ENCODE measurements at regions not wholly inside any gene's neighbourhood (a gene's known extent, or its start where the extent isn't known, plus 50 kb on each side); places are given as distances from the start of the nearest gene placed in this dataset.

GRCh38 chr2:150572194-150572766 is 84.8 kb upstream of the RND3 start:
- no peak for DNase-seq (ENCODE audit: extremely low read depth, low read depth)

- DNase-seq (ENCODE audit: extremely low read depth, low read depth): no peak
These were observed 83.7 kb upstream of the RND3 start for GRCh38 chr2:150571121-150571520.

- no peak for DNase-seq (ENCODE audit: extremely low read depth, low read depth)
These were observed 83.2 kb upstream of the RND3 start for GRCh38 chr2:150570712-150571111.

DNA sequence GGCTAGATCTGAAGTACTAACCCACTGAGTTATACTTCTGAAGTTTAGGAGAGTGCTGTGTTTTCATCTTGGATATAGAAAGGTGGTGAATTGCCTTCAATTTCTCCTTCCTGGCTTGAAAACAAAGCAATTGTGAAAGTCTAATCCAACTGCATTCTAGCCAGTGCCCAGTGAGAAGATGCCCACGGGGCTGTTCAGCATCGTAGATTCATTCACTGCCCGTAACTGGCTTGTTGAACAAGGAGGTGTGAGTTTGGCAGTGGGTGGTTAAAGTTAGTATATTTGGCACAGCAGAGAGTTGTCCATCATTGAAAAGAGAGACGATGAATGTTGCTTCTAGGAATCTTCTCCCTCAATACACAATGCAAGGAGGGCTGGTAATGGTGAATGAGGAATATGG is 82.3 kb upstream of the RND3 start:
- DNase-seq (ENCODE audit: extremely low read depth, low read depth): no peak

DNA sequence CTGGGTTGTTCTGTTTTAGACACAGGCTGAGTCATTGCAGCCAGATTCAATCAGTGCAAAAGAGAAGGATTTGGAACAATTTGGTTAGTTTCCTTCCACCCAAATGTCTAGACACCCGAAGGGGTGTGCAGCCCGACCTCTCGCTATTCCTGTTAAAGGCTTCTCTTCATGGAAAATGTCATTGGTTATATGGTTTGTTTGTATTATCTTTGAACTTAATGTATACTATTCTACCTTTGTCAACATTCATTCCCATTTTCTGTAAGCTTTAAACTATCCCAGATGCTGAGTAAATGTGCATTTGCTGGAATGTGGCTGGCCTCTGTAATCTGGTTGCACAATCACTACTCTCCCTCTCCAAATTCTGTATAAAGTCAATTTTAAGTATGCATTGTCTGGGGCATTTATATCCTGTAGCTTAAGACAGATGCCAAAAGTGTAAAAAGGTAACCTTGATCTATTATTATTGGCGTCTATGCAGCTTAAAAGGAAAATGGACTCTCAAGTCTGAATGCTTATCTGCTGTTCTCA is 80.4 kb upstream of the RND3 start:
- no peak for DNase-seq (ENCODE audit: extremely low read depth, low read depth)

- no peak for DNase-seq (ENCODE audit: extremely low read depth, low read depth)
These were observed 78.8 kb upstream of the RND3 start for GRCh38 chr2:150566289-150566688.

- DNase-seq (ENCODE audit: extremely low read depth, low read depth): no peak
These were observed 73.6 kb upstream of the RND3 start for GRCh38 chr2:150561076-150561475.

- DNase-seq (ENCODE audit: extremely low read depth, low read depth): no peak
These were observed 69.6 kb upstream of the RND3 start for GRCh38 chr2:150557020-150557600.

DNA sequence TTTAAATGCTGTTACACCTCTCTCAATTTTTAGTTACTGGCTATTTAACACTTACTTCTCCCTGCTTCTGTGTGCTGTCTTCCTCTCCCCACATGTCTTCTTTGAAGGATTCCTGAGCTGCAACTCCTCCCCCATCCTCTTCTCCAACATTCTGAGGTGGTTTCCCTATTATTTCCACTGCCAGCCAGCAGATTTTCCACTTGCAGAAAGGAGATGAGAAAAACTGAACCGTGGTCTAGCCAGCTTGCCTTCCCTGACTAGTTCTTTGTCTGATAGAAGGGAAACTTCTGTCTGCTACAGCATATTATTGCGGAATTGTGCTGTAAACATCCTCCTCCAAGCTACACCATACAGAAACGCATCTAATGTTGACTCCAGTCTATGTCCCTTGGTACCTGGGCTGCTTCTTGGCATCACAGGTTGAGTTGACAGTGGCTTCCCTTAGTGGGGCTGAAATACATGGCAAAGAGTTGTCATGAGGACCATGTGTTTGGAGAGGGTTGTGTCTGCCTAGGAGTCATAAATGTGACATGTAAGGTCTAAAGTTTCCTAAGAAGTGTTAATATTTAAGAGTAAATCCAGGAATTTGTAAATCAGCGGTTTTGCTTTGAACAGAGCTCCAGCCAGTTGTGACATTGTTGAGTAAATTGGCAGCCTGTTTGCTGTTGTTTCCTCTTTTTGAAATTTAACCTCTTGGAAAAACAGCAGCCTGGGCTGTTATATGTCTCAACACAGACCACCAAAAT is 68.3 kb upstream of the RND3 start:
- no peak for DNase-seq (ENCODE audit: extremely low read depth, low read depth)

DNA sequence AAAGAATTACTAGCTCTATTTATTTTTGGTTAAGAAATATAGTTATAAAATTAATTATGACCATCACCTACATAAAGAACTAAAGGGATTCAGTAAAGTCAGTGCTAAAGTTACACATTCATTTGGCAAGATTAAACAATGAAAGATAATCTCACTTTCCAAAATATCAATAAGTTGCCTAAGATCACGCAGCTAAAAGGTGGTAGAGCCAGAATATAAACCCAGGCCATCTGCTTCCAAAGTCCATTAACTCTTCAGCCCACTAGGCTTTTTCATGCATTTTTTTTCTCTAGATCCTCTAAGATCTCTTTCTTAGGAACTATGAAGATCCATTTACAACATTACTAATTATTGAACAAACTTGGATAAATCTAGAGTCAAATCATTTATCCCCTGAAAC is 66.6 kb upstream of the RND3 start:
- no peak for DNase-seq (ENCODE audit: extremely low read depth, low read depth)

- no peak for DNase-seq (ENCODE audit: extremely low read depth, low read depth)
These were observed 64.8 kb upstream of the RND3 start for GRCh38 chr2:150552041-150552820.

GRCh38 chr2:150549381-150549780 is 61.9 kb upstream of the RND3 start:
- no peak for DNase-seq (ENCODE audit: extremely low read depth, low read depth)

DNA sequence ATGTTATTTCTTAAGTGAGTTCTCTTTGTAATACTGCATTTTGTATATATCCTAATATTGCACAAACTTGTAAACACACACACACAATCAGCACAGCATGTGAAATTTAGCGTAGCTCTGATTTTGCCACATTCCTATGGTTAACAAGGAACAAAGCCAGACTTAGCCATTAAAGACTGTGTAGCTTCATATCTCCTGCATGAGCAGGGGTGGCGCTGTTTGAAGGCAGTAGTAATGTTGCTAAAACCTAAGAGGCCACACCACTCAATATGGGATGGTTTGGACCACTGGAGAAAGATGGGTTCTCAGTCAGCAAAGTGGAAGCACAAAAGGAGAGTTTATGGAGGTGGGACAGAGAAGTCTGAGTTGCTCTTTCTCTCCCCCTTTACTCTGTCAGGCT is 61.1 kb upstream of the RND3 start:
- DNase-seq (ENCODE audit: extremely low read depth, low read depth): peak; percentile 61

GRCh38 chr2:150545916-150546315 is 58.4 kb upstream of the RND3 start:
- no peak for DNase-seq (ENCODE audit: extremely low read depth, low read depth)

DNA sequence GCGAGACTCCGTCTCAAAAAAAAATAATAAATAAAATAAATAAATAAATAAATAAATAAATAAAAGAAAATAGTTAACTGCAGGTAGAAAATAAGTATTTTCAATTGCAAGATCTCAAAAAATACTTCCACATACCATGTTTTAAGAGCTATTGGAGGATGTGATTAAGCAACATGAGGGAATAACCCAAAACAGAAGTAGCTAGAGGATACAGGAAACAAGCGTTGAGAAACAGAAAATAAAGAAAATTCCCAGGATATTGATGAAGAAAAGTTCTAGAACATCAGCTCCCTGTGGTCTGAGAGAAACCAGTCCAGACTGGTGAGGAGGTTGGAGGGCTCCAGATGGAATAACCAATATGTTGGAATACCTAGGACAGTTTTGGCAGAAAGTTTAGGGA is 57.3 kb upstream of the RND3 start:
- no peak for DNase-seq (ENCODE audit: extremely low read depth, low read depth)

DNA sequence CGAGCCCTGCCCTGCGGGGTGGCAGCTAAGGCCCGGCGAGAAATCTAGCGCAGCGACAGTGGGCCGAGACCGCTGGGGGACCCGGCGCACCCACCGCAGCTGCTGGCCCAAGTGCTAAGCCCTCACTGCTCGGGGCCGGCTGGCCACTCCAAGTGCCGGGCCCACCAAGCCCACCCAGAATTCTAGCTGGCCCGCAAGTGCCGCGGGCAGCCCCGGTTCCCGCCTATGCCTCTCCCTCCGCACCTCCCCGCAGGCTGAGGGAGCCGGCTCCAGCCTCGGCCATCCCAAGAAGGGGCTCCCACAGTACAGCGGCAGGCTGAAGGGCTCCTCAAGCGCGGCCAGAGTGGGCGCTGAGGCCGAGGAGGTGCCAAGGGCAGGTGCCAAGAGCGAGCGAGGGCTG is 55.2 kb upstream of the RND3 start:
- DNase-seq (ENCODE audit: extremely low read depth, low read depth): no peak

- no peak for DNase-seq (ENCODE audit: extremely low read depth, low read depth)
These were observed 54.7 kb upstream of the RND3 start for GRCh38 chr2:150542172-150542571.

GRCh38 chr2:150538651-150539201 is 51.3 kb upstream of the RND3 start:
- no peak for DNase-seq (ENCODE audit: extremely low read depth, low read depth)
